ENCODE measurements at regions not wholly inside any gene's neighbourhood (a gene's known extent, or its start where the extent isn't known, plus 50 kb on each side); places are given as distances from the start of the nearest gene placed in this dataset.

DNA sequence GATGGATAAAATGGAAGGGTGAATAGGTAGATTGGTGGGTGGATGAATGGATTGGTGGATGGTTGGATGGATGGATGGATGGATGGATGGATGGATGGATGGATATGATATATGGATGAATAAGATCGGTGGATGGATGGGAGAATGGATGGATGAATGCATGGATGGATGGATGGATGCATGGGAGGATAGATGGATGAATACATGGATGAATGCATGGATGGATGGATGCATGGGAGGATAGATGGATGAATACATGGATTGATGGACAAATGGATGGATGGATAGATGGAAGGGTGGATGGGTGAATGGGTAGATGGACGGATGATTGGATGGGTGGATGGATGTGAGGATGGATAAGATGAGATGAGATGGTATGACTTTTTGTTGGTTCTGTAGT lies 95.7 kb upstream of the DUSP22 start:
- TF ChIP-seq ZNF274 (IDR thresholded peaks at IDR 0.05; ENCODE audit: low read depth, low read length) (no peak), YY1 (IDR thresholded peaks at IDR 0.05; ENCODE audit: insufficient read depth, insufficient read length) (no peak)

Data from NT2/D1 (cell line).